ENCODE measurements at regions not wholly inside any gene's neighbourhood (a gene's known extent, or its start where the extent isn't known, plus 50 kb on each side); places are given as distances from the start of the nearest gene placed in this dataset.

DNA sequence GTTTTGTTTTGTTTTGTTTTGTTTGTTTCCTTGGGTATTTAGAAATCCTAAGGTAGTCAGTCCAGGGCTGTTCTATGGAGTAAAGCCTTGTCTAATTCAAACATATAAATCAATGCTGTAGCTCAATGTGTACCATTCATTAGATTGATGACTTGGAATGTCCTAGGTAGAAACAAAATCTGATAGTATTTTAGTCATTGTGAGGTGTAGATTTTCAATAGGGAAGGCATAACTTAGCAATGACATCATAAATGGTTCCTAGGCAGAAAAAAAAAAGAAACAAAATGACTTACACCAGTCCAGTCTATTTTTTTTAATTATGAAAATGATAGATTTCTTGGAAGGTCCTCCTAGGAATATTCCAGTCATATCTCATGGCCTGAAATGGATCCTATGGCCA is 189.9 kb downstream of the SPRY2 start:
- TF ChIP-seq, protein P1, sequence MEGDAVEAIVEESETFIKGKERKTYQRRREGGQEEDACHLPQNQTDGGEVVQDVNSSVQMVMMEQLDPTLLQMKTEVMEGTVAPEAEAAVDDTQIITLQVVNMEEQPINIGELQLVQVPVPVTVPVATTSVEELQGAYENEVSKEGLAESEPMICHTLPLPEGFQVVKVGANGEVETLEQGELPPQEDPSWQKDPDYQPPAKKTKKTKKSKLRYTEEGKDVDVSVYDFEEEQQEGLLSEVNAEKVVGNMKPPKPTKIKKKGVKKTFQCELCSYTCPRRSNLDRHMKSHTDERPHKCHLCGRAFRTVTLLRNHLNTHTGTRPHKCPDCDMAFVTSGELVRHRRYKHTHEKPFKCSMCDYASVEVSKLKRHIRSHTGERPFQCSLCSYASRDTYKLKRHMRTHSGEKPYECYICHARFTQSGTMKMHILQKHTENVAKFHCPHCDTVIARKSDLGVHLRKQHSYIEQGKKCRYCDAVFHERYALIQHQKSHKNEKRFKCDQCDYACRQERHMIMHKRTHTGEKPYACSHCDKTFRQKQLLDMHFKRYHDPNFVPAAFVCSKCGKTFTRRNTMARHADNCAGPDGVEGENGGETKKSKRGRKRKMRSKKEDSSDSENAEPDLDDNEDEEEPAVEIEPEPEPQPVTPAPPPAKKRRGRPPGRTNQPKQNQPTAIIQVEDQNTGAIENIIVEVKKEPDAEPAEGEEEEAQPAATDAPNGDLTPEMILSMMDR (IDR thresholded peaks at IDR 0.05) = no peak
- DNase-seq (ENCODE audit: low spot score) (no peak), ATAC-seq (ENCODE audit: low FRiP score) (no peak)

DNA sequence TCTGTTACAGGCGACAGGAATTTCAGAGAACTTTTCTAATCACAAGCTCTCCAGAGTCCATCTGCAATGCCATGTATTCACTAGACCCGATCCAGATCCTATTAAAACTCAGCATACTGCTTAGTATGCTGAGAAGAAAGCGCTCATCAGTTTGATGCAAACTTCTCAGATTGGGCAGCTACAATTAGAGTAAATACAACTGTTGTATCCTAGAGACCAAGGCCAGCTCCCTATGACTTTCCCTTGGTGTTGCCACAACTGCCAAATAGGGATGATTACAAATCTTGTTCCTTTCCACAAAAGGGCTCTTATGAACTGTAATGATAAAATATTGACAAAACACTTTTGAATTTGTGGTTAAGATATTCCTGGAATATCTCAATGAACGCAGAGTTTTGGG is 191.2 kb downstream of the SPRY2 start:
- no peak for DNase-seq (ENCODE audit: low spot score)
- no peak for ATAC-seq (ENCODE audit: low FRiP score)
- TF ChIP-seq, protein P1 (IDR thresholded peaks at IDR 0.05) = no peak

DNA sequence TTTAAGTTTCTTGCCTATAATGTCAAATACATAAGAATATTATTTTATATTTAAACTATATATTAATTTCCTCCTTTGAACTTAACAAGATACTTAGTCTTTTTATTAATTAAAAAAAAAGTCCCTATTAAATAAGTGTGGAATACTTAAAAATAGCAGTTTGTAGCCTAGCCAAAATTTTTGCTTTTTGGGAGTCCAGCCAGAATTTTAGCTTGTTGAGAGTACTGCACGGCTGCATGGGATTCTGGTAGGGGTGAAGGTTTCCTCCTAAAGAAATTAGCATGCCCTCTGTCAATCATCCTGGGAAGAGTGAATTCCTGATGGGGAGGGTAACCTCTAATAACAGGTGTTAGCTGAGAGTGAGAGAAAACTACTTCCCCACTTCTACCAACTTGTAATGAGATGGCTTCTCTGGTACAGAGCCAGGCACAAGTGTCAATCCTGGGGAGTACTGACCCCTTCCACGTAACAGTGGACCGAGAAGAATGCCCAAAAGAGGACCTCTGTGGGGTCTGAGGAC is 195.7 kb downstream of the SPRY2 start:
- ATAC-seq (ENCODE audit: low FRiP score) (no peak), DNase-seq (ENCODE audit: low spot score) (no peak)
- TF ChIP-seq, protein P1 (IDR thresholded peaks at IDR 0.05) = no peak

DNA sequence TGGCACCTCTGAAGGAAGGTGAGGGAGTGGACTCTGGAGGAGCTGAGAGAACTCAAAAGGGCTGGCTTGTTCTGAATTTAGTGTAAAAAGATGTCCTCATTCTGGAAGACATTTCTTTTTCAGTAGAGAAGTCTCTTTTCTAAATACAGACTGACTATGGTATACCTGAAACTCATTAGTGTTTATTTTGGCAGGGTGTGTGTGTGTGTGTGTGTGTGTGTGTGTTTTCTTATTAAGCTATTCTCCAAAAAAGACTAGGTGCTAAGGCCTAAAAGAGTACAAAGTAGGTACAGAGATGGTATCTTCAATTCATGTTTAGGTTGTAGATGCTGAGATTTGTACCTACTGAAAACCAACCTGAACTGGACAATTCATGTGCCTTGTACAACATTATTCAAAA is 196.4 kb downstream of the SPRY2 start:
- TF ChIP-seq, protein P1 (IDR thresholded peaks at IDR 0.05) = no peak
- DNase-seq (ENCODE audit: low spot score) (no peak), ATAC-seq (ENCODE audit: low FRiP score) (no peak)

DNA sequence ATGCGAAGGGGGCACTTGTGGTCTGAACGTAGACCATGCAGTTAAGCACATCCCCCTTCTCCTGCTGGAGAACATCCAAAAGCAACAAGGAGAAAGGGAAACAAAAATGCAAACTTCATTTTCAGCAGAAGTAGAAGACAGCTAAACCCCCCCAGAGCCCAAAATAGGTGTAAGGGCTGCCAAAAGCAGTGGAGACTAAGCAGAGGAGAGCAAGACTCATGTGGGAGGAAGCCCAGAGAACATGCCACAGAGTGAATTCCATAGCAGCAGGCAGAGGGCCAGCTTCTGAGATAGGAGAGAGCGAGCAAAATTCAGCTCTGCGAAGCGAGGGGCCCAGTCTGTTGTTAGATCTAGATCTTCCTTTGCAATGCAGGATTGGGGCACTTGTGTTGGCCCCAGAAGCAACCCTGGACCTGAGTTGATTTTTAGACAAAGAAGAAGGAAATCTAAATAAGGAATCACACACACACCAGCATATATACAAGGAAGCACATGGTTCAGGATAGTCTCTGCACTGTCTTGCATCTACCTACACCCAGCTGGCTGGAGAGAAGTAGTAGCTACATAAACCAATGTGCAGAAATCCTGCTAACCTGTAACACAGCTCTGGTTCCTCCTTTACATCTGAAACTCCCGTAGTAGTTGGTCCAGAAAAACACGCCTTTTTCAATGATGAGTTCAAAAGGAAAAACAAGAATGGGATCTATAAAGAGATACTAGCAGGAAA is 199.6 kb downstream of the SPRY2 start:
- ATAC-seq (ENCODE audit: low FRiP score) (peak; percentile 86), DNase-seq (ENCODE audit: low spot score) (no peak)
- TF ChIP-seq, protein P1 (IDR thresholded peaks at IDR 0.05) = no peak

DNA sequence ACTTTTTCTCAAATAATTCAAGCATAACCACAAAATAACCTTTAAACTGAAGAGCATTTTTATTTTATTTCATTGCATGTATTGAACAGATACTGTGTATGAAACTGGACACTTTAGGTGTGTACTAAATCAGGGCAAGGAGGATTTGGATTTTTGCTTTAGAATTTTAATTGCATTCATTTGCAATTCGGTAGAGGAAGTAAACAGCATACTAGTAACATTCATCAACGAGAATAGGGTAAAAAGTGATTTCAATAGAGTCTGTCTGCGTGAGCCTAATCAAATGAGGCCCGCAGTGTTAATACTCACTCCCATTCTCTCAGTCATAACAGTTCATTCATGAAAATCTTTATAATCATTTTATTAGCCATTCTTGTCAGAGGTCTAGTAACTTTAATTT is 200.2 kb downstream of the SPRY2 start:
- ATAC-seq (ENCODE audit: low FRiP score) (peak; percentile 19), DNase-seq (ENCODE audit: low spot score) (no peak)
- TF ChIP-seq, protein P1 (IDR thresholded peaks at IDR 0.05) = no peak

DNA sequence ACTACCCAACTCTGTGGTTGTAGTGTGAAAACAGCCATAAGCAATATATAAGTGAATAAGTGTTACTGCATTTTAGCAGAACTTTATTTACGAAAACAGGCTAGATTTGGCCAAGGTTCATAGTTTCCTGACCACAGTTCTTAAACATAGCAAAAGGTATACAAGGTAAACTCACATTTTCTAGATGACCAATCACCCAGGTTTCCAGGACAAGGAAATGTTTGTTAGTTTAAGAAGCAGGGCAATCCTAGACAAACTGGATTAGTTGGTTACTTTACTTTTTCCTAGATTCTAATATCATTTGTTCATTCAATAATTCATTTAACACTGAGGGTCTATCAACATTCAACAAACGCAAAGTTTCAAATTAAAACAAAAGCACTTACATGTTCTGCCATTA is 201.7 kb downstream of the SPRY2 start:
- no peak for ATAC-seq (ENCODE audit: low FRiP score)
- TF ChIP-seq, protein P1 (IDR thresholded peaks at IDR 0.05) = no peak
- DNase-seq (ENCODE audit: low spot score) = no peak

Measured in omental fat pad (tissue), 3 donors.